ENCODE measurements at regions not wholly inside any gene's neighbourhood (a gene's known extent, or its start where the extent isn't known, plus 50 kb on each side); places are given as distances from the start of the nearest gene placed in this dataset.

DNA sequence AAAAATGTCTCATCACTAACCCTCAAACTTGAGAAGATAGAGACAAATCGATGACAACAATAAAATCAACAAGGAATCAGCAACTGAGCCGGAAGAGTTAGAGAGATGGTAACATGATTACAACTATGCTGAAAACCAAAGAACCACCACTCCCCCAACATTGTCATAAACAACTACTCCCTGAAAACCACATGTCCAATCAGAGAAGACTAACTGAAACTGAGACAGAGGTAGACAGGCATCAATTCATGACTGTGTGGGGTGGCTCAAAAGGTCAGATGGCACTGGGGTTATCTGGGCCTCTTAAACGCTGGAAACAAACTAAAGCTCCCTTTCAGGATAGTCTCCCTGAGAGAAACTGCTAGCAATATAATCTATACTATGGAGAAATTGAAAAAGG is 488.8 kb downstream of the KCTD12 start:
- no peak for DNase-seq

DNA sequence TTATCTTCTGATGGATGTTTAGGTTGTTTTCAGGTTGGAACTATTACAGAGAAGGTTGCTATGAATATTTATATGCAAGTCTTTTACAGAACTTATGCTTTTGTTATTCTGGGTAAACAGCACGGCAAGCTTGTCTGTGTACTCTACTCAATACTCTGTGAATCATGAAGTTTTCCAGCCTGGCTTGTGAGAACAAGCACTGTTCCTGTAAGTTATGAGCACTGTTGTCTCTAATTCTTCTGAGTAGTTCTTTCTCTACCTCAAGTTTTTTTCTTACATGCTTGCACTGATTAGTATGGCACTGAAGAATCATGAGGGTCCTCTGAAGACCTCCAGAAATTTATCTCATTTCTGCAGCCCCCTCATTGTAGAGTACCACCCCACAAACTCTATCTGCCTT is 496.9 kb downstream of the KCTD12 start:
- no peak for DNase-seq

GRCh38 chr13:76387566-76387965 is 498.6 kb downstream of the KCTD12 start:
- no peak for DNase-seq

DNA sequence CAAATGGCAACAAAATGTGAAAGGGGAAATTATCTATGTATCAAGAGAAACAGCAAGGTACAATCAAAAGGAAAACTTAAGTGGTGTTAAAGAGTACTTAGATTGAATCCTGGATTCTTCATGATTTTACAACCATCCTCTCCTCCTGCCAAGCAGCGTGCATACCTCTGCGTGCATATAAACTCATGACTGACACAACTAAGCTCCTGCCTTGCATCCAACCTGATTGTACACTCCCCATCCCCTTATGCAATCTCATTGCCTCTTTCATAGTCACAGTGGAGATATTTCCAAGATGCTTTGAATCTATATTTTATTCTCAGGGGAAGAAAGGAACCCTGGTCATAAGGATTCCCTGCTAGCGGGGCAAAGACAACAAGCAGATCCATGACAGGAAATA is 499.9 kb downstream of the KCTD12 start:
- DNase-seq = no peak

DNA sequence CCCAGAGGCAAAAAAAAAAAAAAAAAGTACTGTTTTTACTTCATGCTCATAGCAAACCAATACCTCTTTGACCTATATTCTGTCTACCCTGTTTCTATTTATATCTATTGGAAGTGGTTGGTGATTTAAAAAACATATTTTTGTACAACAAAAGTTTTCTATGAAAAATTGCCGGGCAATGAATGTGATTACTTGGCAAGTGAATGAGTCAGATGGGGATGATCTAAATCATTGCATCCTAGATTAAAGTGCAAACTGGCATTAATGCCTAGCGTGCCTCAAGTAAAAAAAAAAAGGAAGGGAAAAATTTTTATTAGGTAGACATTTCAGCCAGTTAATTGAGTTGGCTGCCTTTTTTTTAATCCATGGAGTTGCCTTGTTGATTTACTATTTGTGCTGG is 500.6 kb downstream of the KCTD12 start:
- DNase-seq = no peak

DNA sequence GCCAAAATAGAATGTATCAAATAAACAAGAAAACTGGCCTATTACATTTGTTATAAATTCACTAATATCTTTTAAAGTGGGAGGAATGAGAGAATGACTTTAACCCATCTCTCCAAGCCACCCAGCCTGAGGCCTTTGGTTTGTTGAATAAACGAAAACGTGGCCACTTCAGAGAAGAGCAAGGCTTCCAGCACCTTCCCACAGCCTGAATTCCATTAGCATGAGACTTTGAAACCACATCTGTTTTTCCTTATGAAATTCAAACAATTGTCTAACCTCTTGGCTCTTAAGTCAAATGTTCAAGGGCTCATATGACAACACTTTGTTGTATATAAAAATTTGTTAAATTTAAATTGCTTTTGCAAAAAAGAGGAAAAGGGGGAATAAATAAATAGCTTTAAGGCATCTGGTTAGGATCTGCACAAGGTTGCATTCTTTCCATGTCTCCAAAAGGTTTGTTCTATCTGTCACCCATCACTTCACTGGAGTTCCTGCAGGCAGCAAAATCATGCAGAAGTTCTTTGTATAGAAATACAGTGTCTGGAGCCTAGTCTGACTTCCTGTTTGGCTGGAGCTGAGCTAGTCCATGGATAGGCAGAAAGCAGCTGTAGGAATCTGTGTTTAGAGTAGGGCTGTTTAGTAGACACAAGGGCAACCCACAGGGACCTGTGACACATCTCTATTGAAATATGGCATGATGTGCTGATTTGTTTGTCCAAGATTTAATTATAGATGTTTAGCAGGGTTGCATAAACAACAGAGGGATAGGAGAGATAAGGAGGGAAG is 502.3 kb downstream of the KCTD12 start:
- no peak for DNase-seq

DNA sequence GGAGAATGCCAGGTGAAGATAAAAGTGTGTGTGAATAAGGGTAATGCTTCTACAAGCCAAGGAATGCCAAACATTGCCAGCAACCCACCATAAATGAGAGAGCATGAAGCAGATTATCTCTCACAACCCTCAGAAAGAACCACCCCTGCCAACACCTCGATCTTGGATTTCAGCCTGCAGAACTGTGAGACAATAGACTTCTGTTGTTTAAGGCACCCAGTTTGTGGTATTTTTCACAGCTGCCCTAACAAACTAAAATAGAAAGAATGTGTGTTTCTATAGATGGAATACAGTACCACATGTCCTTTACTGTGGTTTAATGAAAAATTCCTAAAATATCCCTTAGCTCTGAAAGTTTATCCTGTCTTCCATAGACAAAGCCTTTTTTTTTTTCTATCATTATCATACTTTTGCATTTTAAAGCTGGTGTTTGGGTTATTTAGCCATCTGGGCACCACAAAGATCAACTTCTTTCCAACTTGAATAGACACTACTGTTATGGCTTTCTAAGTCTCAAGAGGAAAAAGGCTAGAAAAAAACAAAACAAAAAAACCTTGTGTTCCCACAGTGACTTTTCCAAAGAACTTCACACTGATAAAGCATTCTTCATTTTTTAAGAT is 505.6 kb downstream of the KCTD12 start:
- no peak for DNase-seq

- DNase-seq = no peak
Measured at GRCh38 chr13:76379341-76380105, 506.7 kb downstream of the KCTD12 start.

GRCh38 chr13:76378767-76379166 is 507.4 kb downstream of the KCTD12 start:
- no peak for DNase-seq

- no peak for DNase-seq
Measured at GRCh38 chr13:76363682-76364289, 522.4 kb downstream of the KCTD12 start.

GRCh38 chr13:76361868-76362267 is 524.3 kb downstream of the KCTD12 start:
- no peak for DNase-seq

DNA sequence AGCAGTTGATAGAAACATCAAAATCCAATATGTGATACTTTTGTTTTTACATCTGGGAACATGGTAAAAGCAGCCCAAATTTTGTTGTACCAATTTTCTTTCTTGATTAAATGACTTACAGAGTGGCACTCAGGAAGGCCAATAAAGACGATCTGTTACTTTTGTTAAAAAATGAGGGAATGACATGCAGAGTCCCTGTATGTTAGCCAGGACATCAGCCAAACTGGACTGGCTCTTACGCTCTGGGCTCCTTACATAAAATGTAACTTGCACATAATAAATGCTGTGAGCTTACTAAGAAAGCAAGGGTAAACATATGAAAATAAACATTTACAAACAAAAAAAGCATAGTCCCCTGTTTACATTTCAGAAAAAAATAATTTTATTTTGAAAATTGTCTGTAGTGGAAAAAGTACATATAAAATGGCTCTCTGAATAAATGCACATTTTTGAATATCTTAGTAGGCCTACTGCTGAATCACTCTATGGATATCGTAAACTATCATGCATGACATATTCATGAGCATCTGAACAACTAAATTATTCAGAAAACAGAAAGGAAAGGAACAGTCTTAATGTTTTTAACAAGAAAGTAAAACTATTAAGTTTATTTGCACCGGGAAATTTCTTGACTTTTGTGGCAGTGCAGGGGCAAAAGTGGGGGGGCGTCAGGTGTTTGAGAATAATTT is 534.5 kb downstream of the KCTD12 start:
- DNase-seq = no peak

DNA sequence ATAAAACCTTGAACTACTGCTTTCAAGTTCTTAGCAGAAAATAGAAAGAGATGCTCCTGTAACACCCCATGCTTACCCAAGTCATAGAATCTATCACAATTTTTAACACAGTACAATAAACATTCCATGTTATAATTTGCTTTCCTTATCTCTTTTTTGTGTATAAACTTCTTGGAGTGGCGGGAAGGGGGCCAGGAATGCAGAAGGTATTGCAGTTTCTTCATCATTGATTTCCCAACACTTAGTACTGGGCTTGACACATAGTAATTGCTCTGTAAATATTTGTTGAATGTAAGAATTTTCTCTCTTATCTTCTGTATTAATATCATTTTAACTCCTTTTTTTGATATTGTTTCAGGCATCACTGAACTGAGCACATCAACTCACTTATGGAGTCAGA is 535.8 kb downstream of the KCTD12 start:
- DNase-seq = no peak

- DNase-seq = no peak
Measured at GRCh38 chr13:76349700-76350099, 536.5 kb downstream of the KCTD12 start.

DNA sequence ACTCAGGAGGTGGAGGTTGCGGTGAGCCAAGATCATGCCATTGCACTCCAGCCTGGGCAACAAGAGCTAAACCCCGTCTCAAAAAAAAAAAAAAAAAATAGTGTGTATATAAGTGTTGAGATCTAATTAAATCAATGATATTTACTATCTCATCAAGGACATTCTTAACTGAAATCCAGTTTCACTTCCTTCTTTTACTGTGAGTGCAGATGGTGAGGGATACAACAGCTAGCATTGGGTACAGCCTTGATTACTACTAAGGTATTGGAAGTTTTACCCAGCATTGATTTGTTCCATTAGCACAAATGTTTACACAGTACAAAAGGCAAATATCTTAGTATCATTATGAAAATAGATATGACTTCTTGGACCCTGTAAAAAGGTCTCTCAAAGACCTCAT is 546.6 kb downstream of the KCTD12 start:
- no peak for DNase-seq

DNA sequence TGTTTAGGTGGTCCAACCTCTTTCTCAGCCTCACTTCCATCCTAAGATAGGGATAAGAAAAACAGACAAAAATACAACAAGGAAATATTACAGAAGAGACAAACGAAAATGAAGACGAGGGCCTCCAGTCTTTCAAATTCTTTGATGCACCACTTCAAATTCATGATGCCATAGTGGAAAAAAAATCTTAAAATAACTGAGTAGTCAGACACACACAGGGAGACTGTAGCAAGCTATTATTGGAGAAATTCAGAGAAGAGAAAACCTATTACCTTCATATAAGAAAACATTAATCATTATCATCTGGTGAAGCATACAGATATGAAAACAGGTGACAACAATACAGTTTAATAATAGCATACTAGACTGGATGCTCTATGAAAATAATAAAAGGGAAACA is 548.2 kb downstream of the KCTD12 start:
- DNase-seq = no peak

DNA sequence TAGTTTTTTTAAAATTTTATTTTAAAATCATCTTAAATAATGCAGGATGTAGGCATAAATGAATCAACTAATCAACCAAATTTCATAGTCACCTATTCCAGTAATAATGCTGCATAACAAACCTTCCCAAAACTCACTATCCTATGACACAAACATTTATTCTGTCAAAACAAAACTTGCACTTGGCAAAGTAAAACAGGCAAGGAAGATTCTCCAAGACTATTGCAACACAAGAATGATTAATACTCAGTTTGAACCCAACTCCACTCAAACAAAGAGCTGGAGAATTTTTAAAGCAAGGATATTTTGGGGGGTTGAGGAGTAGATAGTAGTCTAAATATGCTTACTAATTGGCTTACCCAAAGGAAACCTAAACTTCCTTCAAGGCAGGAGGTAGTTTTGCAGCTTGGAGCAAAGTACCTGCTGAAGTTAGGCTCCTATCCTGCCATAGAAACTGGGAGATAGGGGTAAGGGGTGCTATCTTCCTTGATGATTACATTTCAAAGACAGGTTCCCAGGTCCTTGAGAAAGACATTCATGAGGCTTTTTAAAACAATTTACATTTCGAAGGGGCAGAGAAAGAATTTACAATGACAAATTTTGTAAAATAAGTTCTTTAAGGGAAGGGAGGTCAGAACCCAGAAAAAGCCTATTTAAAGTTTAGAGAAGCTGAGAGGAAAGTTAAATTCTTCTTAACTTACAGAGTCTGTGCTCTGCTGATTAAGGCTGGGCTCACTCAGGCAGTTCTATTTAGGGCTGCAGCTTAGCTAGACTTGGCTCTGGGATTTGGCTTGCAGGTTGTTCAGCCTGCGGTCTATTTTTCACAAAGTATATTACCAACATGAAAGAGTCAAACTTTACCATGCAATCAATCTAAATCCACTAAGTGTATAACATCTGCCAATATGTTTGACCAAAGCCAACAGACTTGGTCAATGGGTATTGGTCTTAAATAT is 549.0 kb downstream of the KCTD12 start:
- no peak for DNase-seq

- DNase-seq = no peak
Measured at GRCh38 chr13:76335463-76335862, 550.7 kb downstream of the KCTD12 start.

- DNase-seq = no peak
Measured at GRCh38 chr13:76331943-76332712, 554.1 kb downstream of the KCTD12 start.

- no peak for DNase-seq
Measured at GRCh38 chr13:76330761-76331160, 555.4 kb downstream of the KCTD12 start.
